GM18519 (cell line): ENCODE measurements at regions not wholly inside any gene's neighbourhood (a gene's known extent, or its start where the extent isn't known, plus 50 kb on each side); places are given as distances from the start of the nearest gene placed in this dataset.

ENCODE experiments used
- ATAC-seq: cut with Tn5 transposase; IDR thresholded peaks from one replicate; pipeline ENCODE4 v1.9.1; 2021; ENCODE audit warnings: mild to moderate bottlenecking, moderate library complexity; ENCODE audit not compliant: unreplicated experiment, low FRiP score

DNA sequence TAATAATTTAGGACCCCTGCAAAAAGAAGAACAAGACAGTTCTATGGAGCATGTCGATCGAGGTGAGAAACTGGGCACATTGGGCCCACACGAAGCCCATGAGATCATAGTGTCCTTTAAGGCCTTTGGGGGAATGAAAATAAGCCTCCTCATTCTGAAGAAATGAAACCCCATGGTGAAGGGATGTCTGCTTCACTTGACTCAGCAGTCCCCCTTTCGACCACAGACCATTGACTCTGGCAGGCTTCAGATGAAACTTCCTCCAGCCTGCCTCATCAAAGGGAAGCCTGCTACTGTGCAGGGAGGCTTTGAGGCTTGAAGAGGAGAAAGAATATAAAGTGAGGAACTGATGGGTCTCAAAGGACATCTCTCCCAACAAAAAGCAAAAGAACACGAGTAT, 144.2 kb upstream of the FBXL4 start:
- ATAC-seq = peak; percentile 63

DNA sequence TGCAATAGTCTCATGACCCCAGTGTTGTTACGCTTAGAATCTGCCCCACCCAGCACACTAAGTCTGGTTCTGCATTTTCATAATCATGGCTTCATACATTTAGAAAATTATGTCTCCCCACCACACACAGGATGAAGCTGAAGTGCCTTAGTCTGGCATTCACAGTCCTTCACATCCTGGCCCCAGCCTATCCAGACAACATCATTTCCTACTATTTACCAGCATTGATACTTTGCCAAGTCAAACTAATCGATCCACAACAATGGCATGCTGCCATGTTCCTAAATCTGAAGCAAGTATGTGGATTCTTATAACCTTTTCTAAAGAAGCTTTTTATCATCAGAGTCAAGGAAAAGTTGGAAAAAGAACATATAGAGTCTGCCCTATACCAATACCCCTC, 132.4 kb upstream of the FBXL4 start:
- ATAC-seq = no peak

- ATAC-seq = no peak
Observed at GRCh38 chr6:99079058-99079457, 131.3 kb upstream of the FBXL4 start.

GRCh38 chr6:99073223-99073622, 125.5 kb upstream of the FBXL4 start:
- ATAC-seq = no peak

- no peak for ATAC-seq
Observed at GRCh38 chr6:99066044-99066443, 118.3 kb upstream of the FBXL4 start.

GRCh38 chr6:99064834-99065233, 117.1 kb upstream of the FBXL4 start:
- no peak for ATAC-seq

- ATAC-seq = no peak
Observed at GRCh38 chr6:99036672-99037071, 88.9 kb upstream of the FBXL4 start.

DNA sequence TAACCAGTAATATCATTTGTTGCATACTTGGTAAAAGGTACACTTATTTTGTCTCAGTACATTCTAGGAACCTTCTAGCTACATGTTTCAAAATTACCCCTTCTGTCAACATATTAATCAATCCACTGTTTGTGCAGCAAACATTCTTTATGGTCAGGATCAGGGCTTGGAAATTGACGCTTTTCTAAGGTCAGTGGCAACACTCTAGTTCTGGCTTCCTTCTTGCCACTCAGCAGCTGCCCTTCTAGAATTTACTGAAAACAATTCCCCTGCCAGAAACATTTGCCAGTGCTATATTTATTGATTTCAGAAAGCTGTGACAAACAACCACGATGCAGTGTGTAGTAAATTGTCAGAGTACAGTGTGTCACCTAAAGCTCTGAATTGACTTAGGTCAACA, 84.7 kb upstream of the FBXL4 start:
- ATAC-seq = no peak

DNA sequence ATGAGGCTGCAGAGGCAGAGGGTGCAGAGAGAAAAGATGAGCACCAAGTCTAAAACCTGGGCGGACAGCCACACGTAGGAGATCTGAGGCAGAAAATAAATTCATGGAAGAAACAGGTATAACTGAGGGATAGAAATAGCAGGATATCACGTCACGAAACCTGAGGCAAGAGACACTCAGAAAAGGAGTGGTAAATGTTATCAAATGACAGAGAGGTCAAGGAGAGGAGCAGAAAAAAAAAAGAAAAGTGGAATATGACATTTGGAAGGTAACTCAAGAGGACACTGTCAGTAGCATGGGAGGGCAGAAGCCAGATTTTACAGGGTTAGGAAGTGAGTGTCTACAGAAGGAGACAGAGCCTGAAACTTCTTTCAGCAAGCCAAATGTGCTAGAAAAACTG, 84.2 kb upstream of the FBXL4 start:
- no peak for ATAC-seq

DNA sequence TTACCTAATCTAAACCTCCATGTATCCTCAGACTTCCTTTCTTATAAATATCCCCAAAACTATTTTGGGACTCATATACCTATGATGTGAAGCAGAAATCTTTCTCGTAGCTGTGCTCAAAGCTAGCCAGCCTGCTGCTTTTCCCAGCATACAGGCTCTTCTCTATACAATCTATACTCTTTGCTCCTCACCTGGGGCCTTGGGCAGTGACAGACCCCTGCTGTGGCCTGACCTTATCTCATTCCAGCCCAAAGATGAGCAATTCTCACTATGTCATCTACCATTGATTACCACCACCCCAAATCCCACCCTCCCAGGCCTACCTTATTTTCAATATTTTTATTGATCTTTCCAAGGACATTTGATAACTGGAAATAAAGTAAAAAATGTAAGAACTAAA, 83.2 kb upstream of the FBXL4 start:
- no peak for ATAC-seq

GRCh38 chr6:99026135-99026534, 78.4 kb upstream of the FBXL4 start:
- no peak for ATAC-seq

- no peak for ATAC-seq
Observed at GRCh38 chr6:99024089-99024488, 76.3 kb upstream of the FBXL4 start.

DNA sequence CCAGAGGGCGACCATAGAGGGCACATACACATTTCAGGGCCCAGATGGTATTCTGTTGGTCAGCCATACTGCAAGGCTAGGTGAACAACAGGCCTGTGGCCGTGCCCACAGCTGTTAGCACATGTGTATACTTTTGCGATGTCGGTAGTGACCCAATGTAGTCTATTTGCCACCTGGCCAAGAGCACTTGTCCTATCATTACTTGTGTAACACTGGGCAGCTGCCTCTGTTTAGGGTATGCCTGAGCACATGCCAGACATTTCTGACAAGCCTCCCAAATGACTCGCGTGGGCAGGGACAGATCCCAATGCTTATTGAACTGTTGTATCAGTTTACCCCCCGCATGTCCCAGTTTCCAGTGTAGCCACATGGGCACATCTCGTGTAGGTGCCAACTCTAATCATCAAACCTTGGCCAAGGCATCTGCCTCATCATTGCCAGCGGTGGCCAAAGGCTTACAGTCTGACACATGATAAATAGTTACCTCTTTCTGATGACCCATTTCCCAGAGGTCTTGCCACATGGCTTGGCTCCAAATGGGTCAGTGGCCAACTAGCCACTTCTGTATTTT, 74.4 kb upstream of the FBXL4 start:
- ATAC-seq = no peak

- ATAC-seq = no peak
Observed at GRCh38 chr6:99019381-99019780, 71.6 kb upstream of the FBXL4 start.

DNA sequence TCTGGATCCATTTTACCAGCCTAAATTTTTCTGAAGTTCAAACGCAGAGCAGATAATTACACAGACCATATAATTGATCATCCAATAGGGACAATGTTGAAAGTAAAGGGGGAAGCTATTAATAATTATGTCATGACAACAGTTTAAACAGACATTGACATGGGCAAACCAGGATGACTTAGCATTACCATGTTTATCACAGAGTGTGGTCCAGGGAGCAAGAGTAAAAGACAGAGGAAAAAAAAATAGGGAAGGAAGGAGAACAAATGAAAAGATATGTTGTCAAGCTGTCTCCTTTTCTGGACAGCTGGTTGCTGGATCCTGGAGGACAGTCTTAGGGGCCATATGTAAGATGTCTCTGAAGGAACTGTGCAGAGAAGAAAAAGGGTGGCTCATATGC, 69.4 kb upstream of the FBXL4 start:
- no peak for ATAC-seq

GRCh38 chr6:99016355-99016754, 68.6 kb upstream of the FBXL4 start:
- no peak for ATAC-seq

- ATAC-seq = no peak
Observed at GRCh38 chr6:99014061-99014460, 66.3 kb upstream of the FBXL4 start.

GRCh38 chr6:99013661-99014060, 65.9 kb upstream of the FBXL4 start:
- ATAC-seq = no peak

- no peak for ATAC-seq
Observed at GRCh38 chr6:99013145-99013544, 65.4 kb upstream of the FBXL4 start.

GRCh38 chr6:99011151-99011550, 63.4 kb upstream of the FBXL4 start:
- ATAC-seq = no peak

DNA sequence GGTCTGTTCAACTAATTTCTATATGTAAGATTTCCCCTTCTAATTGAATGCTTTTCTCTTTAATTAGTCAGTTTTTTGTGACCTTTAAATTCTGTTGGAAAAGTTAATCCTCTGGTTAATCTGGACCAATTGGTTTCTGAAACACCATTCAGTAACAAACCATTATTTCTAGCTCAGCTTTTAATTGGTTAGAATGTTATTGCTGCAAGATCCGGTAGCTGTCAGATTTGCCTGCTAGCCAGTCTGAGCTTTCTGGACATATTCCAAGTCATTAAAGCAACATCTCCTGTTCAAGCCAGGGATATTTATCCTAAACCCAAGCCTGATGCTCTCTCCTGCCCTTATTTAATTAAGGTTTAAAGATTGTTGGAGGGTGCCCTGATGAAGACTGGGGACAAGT, 55.1 kb upstream of the FBXL4 start:
- no peak for ATAC-seq

DNA sequence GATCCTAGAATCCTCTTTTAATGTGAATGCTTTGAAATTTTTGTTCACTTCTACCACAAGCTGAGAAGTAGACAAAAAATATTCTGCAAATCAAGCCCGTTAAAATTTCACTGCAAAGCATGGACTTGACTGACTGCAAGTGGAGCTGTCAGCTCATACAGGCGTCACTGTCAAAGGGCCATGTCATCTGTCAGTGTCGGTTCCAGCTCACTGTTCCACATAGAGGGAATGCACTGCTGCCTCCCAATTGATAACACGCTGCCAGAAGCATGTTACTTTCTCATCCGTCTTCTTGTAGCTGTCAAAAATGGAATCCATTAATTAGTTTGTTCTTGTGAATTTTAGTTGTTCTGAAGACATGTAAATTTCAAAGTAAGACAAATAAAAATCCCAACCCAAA, 50.4 kb upstream of the FBXL4 start:
- ATAC-seq = no peak
